ENCODE measurements at regions not wholly inside any gene's neighbourhood (a gene's known extent, or its start where the extent isn't known, plus 50 kb on each side); places are given as distances from the start of the nearest gene placed in this dataset.

DNA sequence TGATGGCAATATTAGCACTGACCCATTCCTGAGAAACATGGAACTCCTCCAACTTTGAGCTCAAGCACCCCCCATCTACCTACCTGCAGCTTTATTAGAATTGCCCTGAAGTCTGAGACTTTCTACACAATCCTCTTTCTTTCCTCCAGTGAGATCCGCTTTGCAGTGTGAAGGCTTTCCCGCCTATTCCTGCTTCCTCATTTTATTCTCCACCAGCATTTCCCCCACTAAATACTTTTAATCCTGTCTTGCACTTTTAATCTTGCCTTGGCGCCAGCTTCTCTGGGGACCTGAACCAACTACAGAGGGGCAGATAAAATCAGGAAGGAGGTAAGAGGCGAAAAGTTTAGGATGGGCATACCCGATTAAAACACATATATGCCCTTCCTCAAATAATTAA, 178.1 kb upstream of the PRDM1 start (continued):
- no peak for TF ChIP-seq ZNF462 (CRISPR knock-in tag; IDR thresholded peaks at IDR 0.05)
- no peak for TF ChIP-seq JUNB (IDR thresholded peaks at IDR 0.05; ENCODE audit: unreplicated experiment)
- TF ChIP-seq NANOG (IDR thresholded peaks at IDR 0.05; ENCODE audit: borderline replicate concordance), result no peak
- no peak for TF ChIP-seq ZNF331 (CRISPR knock-in tag; IDR thresholded peaks at IDR 0.05; ENCODE audit: low read depth)
- TF ChIP-seq EZH2 (IDR thresholded peaks at IDR 0.05; ENCODE audit: low read depth, unreplicated experiment), result no peak
- TF ChIP-seq ZNF114 (CRISPR knock-in tag; IDR thresholded peaks at IDR 0.05), result no peak
- TF ChIP-seq EZH2phosphoT487 (IDR thresholded peaks at IDR 0.05; ENCODE audit: unreplicated experiment), result no peak
- TF ChIP-seq STAT1 (IDR thresholded peaks at IDR 0.05; ENCODE audit: unreplicated experiment), result no peak
- TF ChIP-seq CTCF (conservative IDR thresholded peaks at IDR 0.05; ENCODE audit: low read depth in 2 of 2), result no peak

- H3K36me3 Mint-ChIP-seq (ENCODE audit: low read depth), result no peaks in the 10 kb centered on the region
- Histone ChIP-seq H3K36me3 (ENCODE audit: insufficient read depth) (no peaks in the 10 kb centered on the region), H3K27ac (ENCODE audit: low read depth) (no peak overlapping the region), H2AFZ (no peak overlapping the region), H3K4me2 (no peak overlapping the region), H3K9me2 (ENCODE audit: insufficient read depth) (no peaks in the 10 kb centered on the region; the same call in 1 of the 2 replicates), H3F3A (replicated peaks; ENCODE audit: low read depth) (no peaks in the 10 kb centered on the region), H3K4me1 (ENCODE audit: insufficient read depth) (no peaks in the 10 kb centered on the region), H3K27me3 (ENCODE audit: insufficient read depth) (no peaks in the 10 kb centered on the region), H4K20me1 (replicated peaks; ENCODE audit: insufficient read depth) (no peaks in the 10 kb centered on the region), H3K79me2 (replicated peaks; ENCODE audit: insufficient read depth) (no peaks in the 10 kb centered on the region), H3K4me3 (no peak overlapping the region)
- no peaks in the 10 kb centered on the region for H3K27me3 Mint-ChIP-seq (ENCODE audit: insufficient read depth, low read depth, poor library complexity)
- no peaks in the 10 kb centered on the region for H3K9me3 Mint-ChIP-seq
- no peaks in the 10 kb centered on the region; the same call in 2 of the 3 replicates for H3K4me1 Mint-ChIP-seq
- TF ChIP-seq ZNF114 (CRISPR knock-in tag; IDR thresholded peaks at IDR 0.05), result no peak
- TF ChIP-seq NANOG (IDR thresholded peaks at IDR 0.05; ENCODE audit: borderline replicate concordance), result no peak
- no peak for TF ChIP-seq EZH2 (IDR thresholded peaks at IDR 0.05; ENCODE audit: low read depth, unreplicated experiment)
- no peak for TF ChIP-seq EZH2phosphoT487 (IDR thresholded peaks at IDR 0.05; ENCODE audit: unreplicated experiment)
- TF ChIP-seq ZNF331 (CRISPR knock-in tag; IDR thresholded peaks at IDR 0.05; ENCODE audit: low read depth), result no peak
- TF ChIP-seq JUNB (IDR thresholded peaks at IDR 0.05; ENCODE audit: unreplicated experiment), result no peak
- DNase-seq (ENCODE audit: low spot score), result no peak
- H3K4me3 Mint-ChIP-seq, result no peak overlapping the region
- no peak for ATAC-seq
- no peak overlapping the region for H3K27ac Mint-ChIP-seq
Measured at GRCh38 chr6:105907301-105907700, 178.8 kb upstream of the PRDM1 start.
